Right atrium auricular region (tissue), 2 donors: ENCODE measurements at regions not wholly inside any gene's neighbourhood (a gene's known extent, or its start where the extent isn't known, plus 50 kb on each side); places are given as distances from the start of the nearest gene placed in this dataset.

Experiments
- DNase-seq: peaks from one replicate; pipeline ENCODE4 v3.0.0-alpha.2; 2019; ENCODE audit warnings: low spot score
- H3K27ac ChIP-seq, 2 donors: fragments of 200-600 bp; sonication (generic); 1 replicate in 1 of 2; 2 replicates in 1 of 2; pipeline ENCODE4 v1.5.1; 2016 to 2019
- H3K27me3 ChIP-seq, 2 donors: fragments of 200-600 bp; sonication (generic); one replicate each; pipeline versions ENCODE4 v1.5.1 to v1.6.0; 2017 to 2019
- H3K36me3 ChIP-seq: fragments of 200-600 bp; sonication (generic); one replicate; pipeline ENCODE4 v1.5.1; 2016
- H3K4me1 ChIP-seq, 2 donors: fragments of 200-600 bp; sonication (generic); one replicate each; pipeline versions ENCODE4 v1.5.1 to v1.6.0; 2017 to 2019
- H3K4me3 ChIP-seq, 2 donors: fragments of 200-600 bp; sonication (generic); 1 replicate in 1 of 2; 2 replicates in 1 of 2; pipeline ENCODE4 v1.5.1; 2017 to 2019; ENCODE audit warnings: mild to moderate bottlenecking in 1 of 2, moderate library complexity in 1 of 2
- H3K9me3 ChIP-seq, 2 donors: fragments of 200-600 bp; sonication (generic); one replicate each; pipeline ENCODE4 v1.5.1; 2019
- TF ChIP-seq, protein P1 (sequence below), 2 donors: fragments of 200-600 bp; sonication (generic); IDR thresholded peaks; one replicate each; pipeline ENCODE4 v1.5.1; 2019; ENCODE audit warnings: antibody characterized with exemption in 2 of 2

DNA sequence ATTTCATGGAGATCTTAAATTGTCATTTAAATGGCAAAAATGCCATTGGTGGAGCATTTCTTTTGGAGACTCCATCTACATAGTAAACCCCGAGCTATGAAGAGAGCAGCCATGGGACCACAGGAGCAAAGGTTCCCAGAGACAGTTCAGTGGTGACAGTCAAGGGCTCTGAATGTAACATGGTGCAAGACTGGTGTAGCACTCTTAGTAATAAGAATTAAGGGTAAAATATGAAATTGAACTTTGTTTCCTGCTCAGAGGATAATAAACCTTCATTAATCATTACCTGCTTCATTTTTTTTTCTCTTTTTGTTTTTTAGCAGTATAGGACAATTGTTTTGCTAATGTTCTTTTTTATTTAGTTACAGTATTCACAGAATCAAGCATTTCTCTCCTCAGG is 717.5 kb upstream of the POM121L12 start:
- no peaks in the 10 kb centered on the region for H3K4me1 ChIP-seq
- no peaks in the 10 kb centered on the region for H3K27me3 ChIP-seq
- H3K4me3 ChIP-seq, result no peak overlapping the region
- H3K27ac ChIP-seq, result no peak overlapping the region
- TF ChIP-seq, protein P1, sequence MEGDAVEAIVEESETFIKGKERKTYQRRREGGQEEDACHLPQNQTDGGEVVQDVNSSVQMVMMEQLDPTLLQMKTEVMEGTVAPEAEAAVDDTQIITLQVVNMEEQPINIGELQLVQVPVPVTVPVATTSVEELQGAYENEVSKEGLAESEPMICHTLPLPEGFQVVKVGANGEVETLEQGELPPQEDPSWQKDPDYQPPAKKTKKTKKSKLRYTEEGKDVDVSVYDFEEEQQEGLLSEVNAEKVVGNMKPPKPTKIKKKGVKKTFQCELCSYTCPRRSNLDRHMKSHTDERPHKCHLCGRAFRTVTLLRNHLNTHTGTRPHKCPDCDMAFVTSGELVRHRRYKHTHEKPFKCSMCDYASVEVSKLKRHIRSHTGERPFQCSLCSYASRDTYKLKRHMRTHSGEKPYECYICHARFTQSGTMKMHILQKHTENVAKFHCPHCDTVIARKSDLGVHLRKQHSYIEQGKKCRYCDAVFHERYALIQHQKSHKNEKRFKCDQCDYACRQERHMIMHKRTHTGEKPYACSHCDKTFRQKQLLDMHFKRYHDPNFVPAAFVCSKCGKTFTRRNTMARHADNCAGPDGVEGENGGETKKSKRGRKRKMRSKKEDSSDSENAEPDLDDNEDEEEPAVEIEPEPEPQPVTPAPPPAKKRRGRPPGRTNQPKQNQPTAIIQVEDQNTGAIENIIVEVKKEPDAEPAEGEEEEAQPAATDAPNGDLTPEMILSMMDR (IDR thresholded peaks at IDR 0.05), result no peak
- no peaks in the 10 kb centered on the region for H3K36me3 ChIP-seq
- no peak for DNase-seq
- peaks cover 0 to 9% of the 10 kb centered on the region in 2 donors for H3K9me3 ChIP-seq

DNA sequence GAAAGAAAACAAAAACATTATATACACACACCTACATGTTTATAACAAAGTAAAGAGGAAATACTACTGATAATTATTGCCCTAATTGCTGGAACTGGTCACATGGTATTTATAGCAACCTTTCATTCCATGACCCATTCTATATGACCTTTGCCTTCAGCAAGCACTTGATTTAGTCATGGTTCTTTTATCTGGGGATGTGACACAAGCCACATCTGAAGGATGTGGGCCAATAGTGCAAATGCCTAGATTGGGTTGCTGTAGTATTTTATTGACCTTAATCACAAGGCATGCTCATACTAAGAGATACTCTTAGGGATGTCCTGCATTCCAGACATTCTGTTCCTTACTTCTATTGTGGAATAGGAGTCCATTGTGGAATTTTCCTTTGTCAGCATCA is 723.5 kb upstream of the POM121L12 start:
- H3K9me3 ChIP-seq, result no peaks in the 10 kb centered on the region
- TF ChIP-seq, protein P1 (IDR thresholded peaks at IDR 0.05), result no peak
- H3K4me1 ChIP-seq, result no peaks in the 10 kb centered on the region
- H3K27ac ChIP-seq, result no peak overlapping the region
- no peak for DNase-seq
- no peaks in the 10 kb centered on the region for H3K36me3 ChIP-seq
- H3K4me3 ChIP-seq, result no peak overlapping the region
- H3K27me3 ChIP-seq, result no peaks in the 10 kb centered on the region

DNA sequence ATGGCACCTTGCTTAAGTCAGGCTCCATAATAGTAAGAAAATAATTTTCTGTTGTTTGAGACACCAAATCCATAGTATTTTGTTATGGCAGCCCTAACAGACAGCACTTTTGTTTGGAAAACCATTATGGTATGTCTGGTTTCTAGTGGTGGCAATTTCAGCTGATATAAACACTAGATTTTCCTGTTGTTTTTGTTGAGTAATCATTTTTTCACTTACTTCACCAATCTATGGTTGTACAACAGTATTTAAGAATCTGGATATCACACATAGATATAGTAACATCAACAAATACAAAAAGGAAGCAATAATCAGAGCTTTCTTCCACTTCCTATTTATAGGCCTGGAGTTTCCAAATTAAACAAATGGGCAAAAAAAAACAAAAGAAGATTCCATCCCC is 725.8 kb upstream of the POM121L12 start:
- Histone ChIP-seq H3K4me3 (no peak overlapping the region), H3K36me3 (no peaks in the 10 kb centered on the region), H3K27me3 (no peaks in the 10 kb centered on the region), H3K9me3 (no peaks in the 10 kb centered on the region), H3K27ac (no peak overlapping the region), H3K4me1 (no peaks in the 10 kb centered on the region)
- TF ChIP-seq, protein P1 (IDR thresholded peaks at IDR 0.05), result no peak
- DNase-seq, result no peak

DNA sequence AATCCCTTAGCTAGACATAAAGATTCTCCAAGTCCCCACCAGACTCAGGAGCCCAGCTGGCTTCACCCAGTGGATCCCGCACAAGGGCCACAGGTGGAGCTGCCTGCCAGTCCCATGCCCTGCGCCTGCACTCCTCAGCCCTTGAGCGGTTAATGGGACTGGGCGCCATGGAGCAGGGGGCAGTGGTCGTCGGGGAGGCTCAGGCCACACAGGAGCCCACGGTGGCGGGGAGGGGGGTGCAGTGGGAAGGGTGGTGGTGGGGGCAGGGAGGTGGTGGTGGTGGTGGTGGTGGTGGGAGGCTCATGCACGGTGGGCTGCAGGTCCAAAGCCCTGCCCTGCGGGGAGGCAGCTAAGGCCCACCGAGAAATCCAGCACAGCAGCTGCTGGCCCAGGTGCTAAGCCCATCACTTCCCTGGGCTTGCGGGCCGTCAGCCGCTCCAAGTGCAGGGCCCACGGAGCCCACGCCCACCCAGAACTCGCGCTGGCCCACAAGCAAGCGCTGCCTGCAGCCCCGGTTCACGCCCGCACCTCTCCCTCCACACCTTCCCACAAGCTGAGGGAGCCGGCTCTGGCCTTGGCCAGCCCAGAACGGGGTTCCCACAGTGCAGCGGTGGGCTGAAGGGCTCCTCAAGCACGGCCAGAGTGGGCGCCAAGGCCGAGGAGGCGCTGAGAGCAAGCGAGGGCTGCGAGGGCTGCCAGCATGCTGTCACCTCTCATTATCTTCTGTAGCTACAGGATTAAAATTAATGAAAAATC is 732.5 kb upstream of the POM121L12 start:
- TF ChIP-seq, protein P1 (IDR thresholded peaks at IDR 0.05), result no peak
- DNase-seq, result no peak
- Histone ChIP-seq H3K36me3 (no peaks in the 10 kb centered on the region), H3K4me3 (no peak overlapping the region), H3K4me1 (no peaks in the 10 kb centered on the region), H3K27me3 (no peaks in the 10 kb centered on the region), H3K27ac (no peak overlapping the region), H3K9me3 (no peaks in the 10 kb centered on the region)

DNA sequence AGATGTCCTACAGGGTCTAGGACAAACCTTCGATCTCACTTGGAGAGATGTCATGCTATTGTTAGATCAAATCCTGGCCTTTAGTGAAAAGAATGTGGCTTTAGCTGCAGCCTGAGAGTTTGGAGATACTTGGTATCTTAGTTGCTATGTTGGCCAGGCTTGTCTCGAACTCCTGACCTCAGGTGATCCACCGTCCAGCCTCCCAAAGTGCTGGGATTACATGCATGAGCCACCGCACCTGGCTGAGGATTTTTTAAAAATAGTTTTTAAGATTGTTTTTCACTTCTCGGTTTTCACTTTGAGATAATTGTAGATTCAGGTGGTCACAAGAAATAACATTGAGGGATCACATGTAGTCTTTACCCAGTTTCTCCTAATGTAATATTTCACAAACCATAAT is 738.3 kb upstream of the POM121L12 start:
- H3K27me3 ChIP-seq, result no peaks in the 10 kb centered on the region
- H3K4me1 ChIP-seq, result no peaks in the 10 kb centered on the region
- TF ChIP-seq, protein P1 (IDR thresholded peaks at IDR 0.05), result no peak
- H3K27ac ChIP-seq, result no peak overlapping the region
- peaks cover 9 to 21% of the 10 kb centered on the region in 2 donors for H3K9me3 ChIP-seq
- DNase-seq, result no peak
- no peaks in the 10 kb centered on the region for H3K36me3 ChIP-seq
- H3K4me3 ChIP-seq, result no peak overlapping the region

DNA sequence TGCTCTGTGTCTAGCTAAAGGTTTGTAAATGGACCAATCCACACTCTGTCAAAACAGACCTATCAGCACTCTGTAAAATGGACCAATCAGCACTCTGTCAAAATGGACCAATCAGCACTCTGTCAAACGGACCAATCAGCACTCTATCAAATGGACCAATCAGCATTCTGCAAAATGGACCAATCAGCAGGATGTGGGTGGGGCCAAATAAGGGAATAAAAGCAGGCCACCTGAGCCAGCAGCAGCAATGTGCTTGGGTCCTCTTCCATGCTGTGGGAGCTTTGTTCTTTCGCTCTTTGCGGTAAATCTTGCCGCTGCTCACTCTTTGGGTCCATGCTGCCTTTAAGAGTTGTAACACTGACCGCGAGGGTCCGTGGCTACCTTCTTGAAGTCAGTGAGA is 740.5 kb upstream of the POM121L12 start:
- peaks cover 9 to 21% of the 10 kb centered on the region in 2 donors for H3K9me3 ChIP-seq
- no peak overlapping the region for H3K27ac ChIP-seq
- no peaks in the 10 kb centered on the region for H3K27me3 ChIP-seq
- H3K36me3 ChIP-seq, result no peaks in the 10 kb centered on the region
- H3K4me1 ChIP-seq, result no peaks in the 10 kb centered on the region
- no peak overlapping the region for H3K4me3 ChIP-seq
- no peak for DNase-seq
- TF ChIP-seq, protein P1 (IDR thresholded peaks at IDR 0.05), result no peak
